ENCODE measurements at regions not wholly inside any gene's neighbourhood (a gene's known extent, or its start where the extent isn't known, plus 50 kb on each side); places are given as distances from the start of the nearest gene placed in this dataset.

GRCh38 chr11:116473790-116474346, 298.9 kb downstream of the BUD13 start:
- Histone ChIP-seq H3K4me3 (replicated peaks in 1 of 3; ENCODE audit: insufficient read depth in 1 of 3, low read depth in 2 of 3, low read length in 3 of 3) (no peak overlapping the region), H4K20me1 (ENCODE audit: insufficient read depth, low read length) (no peaks in the 10 kb centered on the region), H3K27ac (ENCODE audit: extremely low read length, insufficient read depth, low read length) (no peak overlapping the region), H3K79me2 (ENCODE audit: insufficient read depth, low read length) (no peaks in the 10 kb centered on the region), H3K9me3 (ENCODE audit: low read length) (no peaks in the 10 kb centered on the region), H2AFZ (ENCODE audit: low read length) (no peak overlapping the region), H3K36me3 (replicated peaks in 1 of 2; ENCODE audit: control insufficient read depth in 1 of 2, insufficient read depth in 2 of 2, low read length in 2 of 2) (no peaks in the 10 kb centered on the region), H3K4me2 (ENCODE audit: low read depth, low read length) (no peak overlapping the region), H3K4me1 (ENCODE audit: insufficient read depth, low read length) (no peaks in the 10 kb centered on the region), H3K27me3 (ENCODE audit: control insufficient read depth in 1 of 2, insufficient read depth in 2 of 2, low read length in 2 of 2) (no peaks in the 10 kb centered on the region), H3K9ac (ENCODE audit: insufficient read depth, low read depth, low read length) (no peak overlapping the region)
- POLR2A ChIA-PET = no interaction called here
- CTCF ChIA-PET (ENCODE audit: low intra/inter-chr PET ratio, low total read pairs) = no interaction called here
- no peak for ATAC-seq
- FAIRE-seq = no peak
- intact Hi-C loops (cut with micrococcal nuclease; ENCODE audit: unreplicated experiment) = no loop called here
- no peak for TF ChIP-seq GABPB1 (CRISPR knock-in tag; IDR thresholded peaks at IDR 0.05)
- BruUV-seq (replicated peaks) = no TSS peak
- 71% methylated on average over 3 of the region's 3 CpGs for WGBS (ENCODE audit: low lambda C conversion rate)
- DNase-seq (ENCODE audit: low spot score) = no peak
- in situ Hi-C loops (cut with HindIII; ENCODE audit: extremely low pct_ligation_motif_present, low pct_unique_long_range_greater_than_20kb) = no loop called here

GRCh38 chr11:116473206-116473769, 299.5 kb downstream of the BUD13 start:
- Histone ChIP-seq H3K9ac (ENCODE audit: insufficient read depth, low read depth, low read length) (no peak overlapping the region), H3K4me3 (replicated peaks in 1 of 3; ENCODE audit: insufficient read depth in 1 of 3, low read depth in 2 of 3, low read length in 3 of 3) (no peak overlapping the region), H3K4me2 (ENCODE audit: low read depth, low read length) (no peak overlapping the region), H2AFZ (ENCODE audit: low read length) (no peak overlapping the region), H4K20me1 (ENCODE audit: insufficient read depth, low read length) (no peaks in the 10 kb centered on the region), H3K9me3 (ENCODE audit: low read length) (no peaks in the 10 kb centered on the region), H3K4me1 (ENCODE audit: insufficient read depth, low read length) (no peaks in the 10 kb centered on the region), H3K27ac (ENCODE audit: extremely low read length, insufficient read depth, low read length) (no peak overlapping the region), H3K36me3 (replicated peaks in 1 of 2; ENCODE audit: control insufficient read depth in 1 of 2, insufficient read depth in 2 of 2, low read length in 2 of 2) (no peaks in the 10 kb centered on the region), H3K27me3 (ENCODE audit: control insufficient read depth in 1 of 2, insufficient read depth in 2 of 2, low read length in 2 of 2) (no peaks in the 10 kb centered on the region), H3K79me2 (ENCODE audit: insufficient read depth, low read length) (no peaks in the 10 kb centered on the region)
- DNase-seq (ENCODE audit: low spot score) = no peak
- WGBS (ENCODE audit: low lambda C conversion rate) = 67% methylated on average over 1 of the region's 1 CpG
- in situ Hi-C loops (cut with HindIII; ENCODE audit: extremely low pct_ligation_motif_present, low pct_unique_long_range_greater_than_20kb) = no loop called here
- BruUV-seq (replicated peaks) = no TSS peak
- intact Hi-C loops (cut with micrococcal nuclease; ENCODE audit: unreplicated experiment) = no loop called here
- ChIA-PET POLR2A (interaction anchor here (2.2 kb wide), 1 partner anchor 45 kb away, joined by 10 read pairs; no protein-coding TSS in a partner anchor), CTCF (ENCODE audit: low intra/inter-chr PET ratio, low total read pairs) (no interaction called here)
- no peak for FAIRE-seq
- ATAC-seq = no peak
- TF ChIP-seq ZNF235 (CRISPR knock-in tag; IDR thresholded peaks at IDR 0.05; ENCODE audit: borderline replicate concordance) = no peak
- no peak for TF ChIP-seq KDM1A (CRISPR knock-in tag; IDR thresholded peaks at IDR 0.05)
- no peak for TF ChIP-seq TEAD2 (CRISPR knock-in tag; IDR thresholded peaks at IDR 0.05)
- no peak for TF ChIP-seq DZIP1 (CRISPR knock-in tag; IDR thresholded peaks at IDR 0.05)
- no peak for TF ChIP-seq PCBP1 (IDR thresholded peaks at IDR 0.05; ENCODE audit: borderline replicate concordance, low read depth, low read length)
- no peak for TF ChIP-seq DR1 (CRISPR knock-in tag; IDR thresholded peaks at IDR 0.05)
- TF ChIP-seq ZNF598 (CRISPR knock-in tag; IDR thresholded peaks at IDR 0.05; ENCODE audit: borderline replicate concordance) = no peak
- TF ChIP-seq ZMAT5 (CRISPR knock-in tag; IDR thresholded peaks at IDR 0.05; ENCODE audit: borderline replicate concordance, low read depth) = no peak
- TF ChIP-seq HOMEZ (CRISPR knock-in tag; IDR thresholded peaks at IDR 0.05; ENCODE audit: low read depth) = no peak
- no peak for TF ChIP-seq ZNF574 (CRISPR knock-in tag; IDR thresholded peaks at IDR 0.05)

Measured in HepG2 (cell line).